Germinal center (tissue), 1 donor: ENCODE measurements at regions not wholly inside any gene's neighbourhood (a gene's known extent, or its start where the extent isn't known, plus 50 kb on each side); places are given as distances from the start of the nearest gene placed in this dataset.

ENCODE experiments used
- DNase-seq: peaks from one replicate; pipeline ENCODE4 v3.0.0; 2012; ENCODE audit warnings: mixed read lengths, low spot score

DNA sequence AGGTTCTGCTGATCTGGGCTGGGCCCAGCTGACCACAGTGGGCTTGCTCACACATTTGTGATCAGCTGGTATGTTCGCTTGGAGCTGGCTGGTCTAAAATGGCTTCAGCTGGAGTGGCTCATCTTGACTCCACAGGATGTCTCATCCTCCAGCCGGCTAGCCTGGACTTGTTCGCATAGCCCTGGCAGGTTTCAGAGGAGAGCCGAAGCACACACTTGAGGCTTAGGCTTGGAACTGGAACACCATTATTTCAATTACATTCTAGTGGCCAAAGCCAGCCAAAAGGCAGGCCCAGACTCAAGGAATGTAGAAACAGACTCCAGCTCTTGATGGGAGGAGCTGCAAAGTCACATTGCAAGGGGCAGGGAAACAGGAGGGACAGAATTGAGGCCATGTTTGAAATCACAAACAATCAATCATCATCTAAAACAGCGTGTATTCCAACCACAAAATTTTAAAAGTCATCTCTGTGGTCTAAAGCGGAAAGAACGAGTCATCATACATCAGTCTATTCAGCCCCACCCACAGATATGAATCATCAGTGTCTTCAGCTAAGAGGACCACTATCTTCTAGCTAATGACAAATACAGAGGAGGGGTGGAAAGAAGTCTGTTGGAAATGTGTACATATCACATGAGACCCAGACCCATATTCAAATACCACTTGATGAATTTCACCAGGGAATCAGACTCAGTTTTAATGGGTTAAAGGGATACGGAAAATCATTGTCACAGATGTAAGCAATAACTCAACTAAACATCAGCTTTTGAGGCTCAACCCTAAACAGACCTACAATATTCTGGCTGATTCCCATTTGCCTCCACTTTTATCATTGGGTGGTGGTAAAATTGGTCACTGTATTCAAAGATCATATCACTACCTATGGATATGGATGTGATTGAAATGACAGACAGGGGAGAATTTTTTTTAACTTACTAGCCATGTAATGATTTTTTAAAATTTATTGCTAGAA, 139.0 kb upstream of the MKLN1 start:
- no peak for DNase-seq

- DNase-seq, result no peak
Measured at GRCh38 chr7:131189488-131189887, 138.2 kb upstream of the MKLN1 start.

DNA sequence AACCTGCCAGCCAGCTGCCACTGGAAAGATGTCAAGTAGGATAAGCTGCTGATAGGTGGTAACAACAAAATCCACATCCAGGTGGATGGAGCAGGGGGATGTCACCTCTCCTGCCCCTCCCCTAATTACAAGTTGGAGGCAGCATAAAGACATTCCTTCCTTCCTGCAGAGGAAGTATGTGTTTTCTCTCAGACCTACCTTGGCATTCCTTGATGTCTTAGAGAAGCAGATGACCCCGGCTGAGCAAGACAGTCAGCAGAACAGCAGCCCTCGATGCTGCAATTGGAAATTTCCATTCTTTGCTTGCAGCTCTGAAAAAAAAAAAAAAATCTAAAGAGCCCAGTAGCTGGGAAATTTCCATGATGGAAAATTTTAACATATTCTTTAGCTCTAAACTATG, 137.5 kb upstream of the MKLN1 start:
- no peak for DNase-seq

DNA sequence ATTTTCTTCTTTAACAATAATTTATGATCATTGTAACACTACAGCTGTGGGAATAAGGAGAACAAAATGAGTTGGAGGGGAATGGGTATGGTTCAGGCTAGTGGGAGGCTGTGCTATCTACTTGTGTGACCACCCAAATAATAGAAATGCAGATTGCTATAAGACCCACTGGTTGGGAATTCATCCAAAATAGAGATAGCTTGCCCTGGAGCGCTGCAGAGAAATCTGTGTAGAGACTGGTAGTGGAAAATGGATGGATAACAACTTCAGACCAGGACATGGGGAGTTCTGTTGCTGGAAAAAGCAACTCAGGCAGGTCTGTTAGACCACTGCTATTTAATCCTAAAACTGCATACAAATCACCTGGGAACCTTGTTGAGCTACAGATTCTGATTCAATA, 137.1 kb upstream of the MKLN1 start:
- DNase-seq, result no peak

DNA sequence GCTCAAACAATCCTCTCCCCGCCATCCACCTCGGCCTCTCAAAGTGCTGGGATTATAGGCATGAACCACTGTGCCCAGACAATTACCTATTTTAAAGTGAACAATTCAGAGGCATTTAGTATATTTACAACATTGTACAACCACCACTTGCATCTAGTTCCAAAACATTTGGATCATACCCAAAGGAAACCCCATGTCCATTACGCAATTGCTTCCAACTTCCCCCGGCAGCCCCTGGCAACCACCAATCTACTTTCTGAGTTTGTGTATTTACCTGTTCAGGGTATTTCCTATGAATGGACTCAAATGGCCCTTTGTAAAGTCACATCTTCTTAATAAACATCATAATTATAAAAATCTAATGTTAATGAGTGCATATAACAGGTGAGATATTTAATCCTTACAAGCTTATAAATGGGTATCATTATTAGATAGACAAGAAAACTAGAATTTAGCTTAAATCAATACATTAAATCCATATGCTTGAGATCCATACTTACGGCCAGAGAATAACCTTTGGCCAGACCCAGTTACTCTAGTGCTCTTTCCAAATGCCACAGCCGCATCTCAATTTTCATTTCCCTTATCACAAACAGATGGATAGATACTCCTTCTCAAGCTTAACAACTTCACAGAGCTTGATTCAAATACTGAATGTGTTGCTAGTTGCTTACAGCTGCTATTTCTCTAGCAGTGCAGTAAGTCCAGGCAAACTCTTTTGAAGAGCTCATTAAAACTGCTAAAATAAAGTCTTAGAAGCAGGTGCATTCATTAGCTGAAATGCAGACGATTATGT, 133.4 kb upstream of the MKLN1 start:
- DNase-seq, result no peak

DNA sequence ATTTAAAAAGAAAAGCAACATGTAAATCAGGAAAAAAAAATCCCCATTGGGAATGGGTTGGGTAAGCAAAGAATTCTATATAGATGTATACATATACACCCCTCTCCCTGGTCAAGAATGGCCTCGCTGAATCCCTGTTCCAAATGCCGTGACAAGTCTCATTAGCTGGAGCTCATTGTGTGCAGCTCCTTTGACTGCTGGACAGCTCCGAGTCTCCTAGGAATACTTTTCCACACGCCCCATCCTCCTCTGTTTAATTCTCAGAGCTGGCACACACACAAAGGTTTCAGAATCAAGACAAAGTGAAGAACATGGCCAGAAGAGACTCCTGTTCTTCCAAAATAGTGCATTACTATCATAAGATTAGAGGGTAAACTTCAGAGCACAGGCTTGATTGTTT, 130.9 kb upstream of the MKLN1 start:
- DNase-seq, result no peak

DNA sequence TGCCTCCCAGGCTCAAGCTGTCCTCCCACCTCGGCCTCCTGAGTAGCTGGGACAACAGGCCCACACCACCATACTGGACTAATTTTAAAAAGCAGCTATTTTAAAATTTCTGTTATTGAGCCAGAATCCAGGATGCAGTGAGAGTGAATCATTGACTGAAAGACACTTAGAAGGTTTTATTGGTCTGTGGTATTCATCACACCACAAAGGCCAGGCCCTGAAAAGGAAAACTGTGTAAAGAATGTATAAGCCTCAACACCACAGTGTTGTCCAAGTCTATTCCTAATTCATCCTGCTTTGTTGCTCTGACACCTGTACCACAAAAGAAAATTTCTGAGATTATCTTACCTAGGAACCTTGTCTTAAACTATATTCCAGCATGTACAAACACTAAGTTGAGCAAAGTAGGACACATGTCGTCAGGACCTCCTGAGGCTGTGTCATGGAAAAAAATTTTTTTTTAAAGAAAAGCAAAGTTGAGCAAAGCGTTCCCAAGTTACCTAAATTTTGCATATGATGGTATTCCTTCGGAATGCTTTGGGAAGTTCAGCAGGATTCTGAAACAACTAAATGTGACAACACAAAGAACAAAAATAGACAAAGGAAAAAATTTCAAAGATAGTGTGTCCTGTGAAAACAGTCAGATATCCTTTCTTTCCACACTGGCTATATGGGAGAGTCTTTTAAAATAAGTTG, 129.6 kb upstream of the MKLN1 start:
- DNase-seq, result no peak

GRCh38 chr7:131202451-131202850, 125.2 kb upstream of the MKLN1 start:
- DNase-seq, result no peak

GRCh38 chr7:131203291-131203976, 124.2 kb upstream of the MKLN1 start:
- no peak for DNase-seq

- no peak for DNase-seq
Measured at GRCh38 chr7:131208777-131209176, 118.9 kb upstream of the MKLN1 start.

GRCh38 chr7:131210618-131211017, 117.1 kb upstream of the MKLN1 start:
- DNase-seq, result no peak

DNA sequence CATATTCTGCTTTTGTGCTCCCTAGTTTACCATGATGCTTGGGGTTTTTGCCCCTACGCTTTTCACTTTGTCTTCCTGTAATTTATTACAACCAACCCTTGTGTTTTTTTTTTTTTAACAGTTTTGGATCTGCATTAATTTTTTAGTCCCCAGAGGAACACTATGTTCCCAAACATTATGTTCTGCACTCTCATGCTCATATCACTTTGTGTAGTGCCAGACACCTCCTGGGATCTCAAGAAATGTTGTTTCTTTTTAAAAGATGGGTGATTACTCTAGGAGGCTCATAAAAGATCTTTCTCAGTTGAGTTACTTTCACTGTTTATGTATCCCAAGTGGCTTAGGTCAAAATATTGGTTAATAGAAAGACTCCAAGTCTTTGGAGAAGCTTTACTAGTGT, 116.2 kb upstream of the MKLN1 start:
- DNase-seq, result no peak

DNA sequence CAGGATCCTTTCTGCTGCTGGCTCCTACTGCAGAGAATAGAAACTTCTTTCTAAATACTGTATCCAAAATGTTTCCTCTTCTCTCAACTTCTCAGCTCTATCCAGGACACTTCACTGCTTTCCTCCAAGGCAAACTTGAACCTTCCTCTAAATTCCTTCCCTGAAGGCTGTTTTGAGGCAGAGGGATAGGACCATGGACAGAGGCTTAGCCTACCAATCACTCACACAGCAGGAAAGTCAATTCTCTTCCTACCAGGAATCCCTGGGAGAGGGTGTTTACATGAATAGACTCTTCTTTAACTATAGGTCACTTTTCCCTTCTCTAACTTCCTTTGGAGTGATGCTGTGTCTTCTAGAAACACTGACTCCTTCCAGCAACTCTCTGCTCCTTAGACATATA, 115.6 kb upstream of the MKLN1 start:
- no peak for DNase-seq

- no peak for DNase-seq
Measured at GRCh38 chr7:131218727-131219128, 108.9 kb upstream of the MKLN1 start.

DNA sequence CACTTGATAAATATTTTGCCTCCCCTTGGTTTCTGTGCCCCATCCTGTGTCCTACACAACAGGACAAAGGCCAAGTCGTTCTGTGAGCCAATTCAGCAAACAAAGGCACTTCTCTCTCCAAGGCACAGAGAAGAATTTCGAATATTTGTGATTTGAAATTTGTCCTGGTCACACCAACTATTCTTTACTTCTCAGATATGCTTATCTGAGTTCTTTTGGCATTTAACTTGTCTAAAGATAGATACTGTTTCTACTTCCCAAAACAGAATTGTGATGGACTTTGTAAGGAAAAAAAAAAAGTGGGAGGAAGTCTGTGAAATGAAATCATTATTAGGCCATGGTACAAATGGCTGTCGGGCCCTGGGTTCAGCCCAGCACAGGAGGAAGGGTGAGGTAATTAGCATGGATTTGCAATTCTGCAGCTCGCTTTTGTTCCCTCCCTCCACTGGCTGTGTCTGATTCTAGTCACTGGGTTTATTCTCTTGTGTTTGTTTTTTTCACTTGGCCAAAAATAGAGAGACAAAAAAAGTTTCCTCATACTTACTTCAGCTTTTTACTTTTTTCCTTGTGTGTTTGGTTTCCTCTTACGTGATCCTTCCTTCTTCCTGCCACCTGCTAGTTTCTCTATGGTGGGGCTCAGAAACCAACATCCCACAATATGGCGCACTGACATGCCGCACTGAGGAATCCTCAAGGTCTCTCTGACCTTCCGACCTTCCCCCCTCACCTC, 108.2 kb upstream of the MKLN1 start:
- peak; percentile 50 for DNase-seq

DNA sequence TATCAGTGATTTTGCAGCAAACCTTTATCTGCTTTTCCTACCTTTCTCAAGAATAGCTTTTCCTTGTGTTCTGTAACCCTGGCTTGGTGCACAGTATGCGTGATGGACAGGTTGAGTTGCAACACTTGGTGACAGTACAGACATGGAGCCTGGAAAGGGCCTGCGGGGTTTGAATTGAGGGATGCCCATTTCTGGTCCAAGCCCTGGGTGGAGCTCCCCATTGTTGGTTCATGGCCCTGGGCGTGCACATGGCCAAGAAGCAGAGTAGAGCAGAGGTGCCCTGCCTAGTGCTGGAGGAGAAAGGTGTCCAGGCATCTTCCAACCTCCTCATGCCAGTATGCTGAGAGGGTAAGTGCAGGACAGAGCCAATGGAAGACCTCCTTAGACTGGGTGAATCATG, 106.6 kb upstream of the MKLN1 start:
- no peak for DNase-seq

DNA sequence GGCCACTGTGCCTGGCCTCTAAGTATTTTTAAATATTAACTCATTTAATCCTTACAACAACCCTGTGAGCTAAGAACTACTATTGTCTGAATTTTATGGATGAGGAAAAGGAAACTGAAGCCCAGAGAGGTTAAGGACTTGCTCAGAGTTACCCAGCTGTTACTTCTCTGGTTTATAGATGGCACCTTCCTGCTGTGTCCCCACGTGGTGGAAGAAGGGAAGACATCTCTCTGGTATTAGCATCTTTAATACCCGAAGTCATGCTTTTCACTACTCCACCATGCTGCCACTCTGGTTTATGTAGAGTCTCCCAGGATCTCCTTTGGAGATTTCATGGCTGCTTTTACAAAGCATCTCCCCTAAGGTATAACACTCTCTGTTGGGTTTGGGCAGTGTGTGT, 105.5 kb upstream of the MKLN1 start:
- peak; percentile 24 for DNase-seq

DNA sequence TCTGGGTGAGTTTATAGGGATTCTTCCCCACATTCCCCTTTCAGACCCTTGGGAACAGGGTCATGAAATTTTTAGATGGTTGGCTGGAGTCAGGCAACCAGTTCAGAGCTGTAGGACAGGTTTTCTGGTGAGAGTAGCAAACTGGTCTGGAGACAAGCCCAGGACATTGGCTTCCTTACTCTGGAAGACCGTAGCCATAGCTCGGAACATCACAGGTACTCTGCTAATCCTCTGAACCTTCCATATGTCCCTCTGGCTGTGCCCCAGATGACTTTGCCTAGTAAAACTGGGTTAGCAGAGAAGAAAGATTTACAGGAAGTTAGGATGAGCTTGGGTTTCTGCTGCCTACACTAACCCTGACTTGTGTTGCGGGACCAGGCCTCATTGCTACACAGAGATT, 104.5 kb upstream of the MKLN1 start:
- DNase-seq, result no peak

DNA sequence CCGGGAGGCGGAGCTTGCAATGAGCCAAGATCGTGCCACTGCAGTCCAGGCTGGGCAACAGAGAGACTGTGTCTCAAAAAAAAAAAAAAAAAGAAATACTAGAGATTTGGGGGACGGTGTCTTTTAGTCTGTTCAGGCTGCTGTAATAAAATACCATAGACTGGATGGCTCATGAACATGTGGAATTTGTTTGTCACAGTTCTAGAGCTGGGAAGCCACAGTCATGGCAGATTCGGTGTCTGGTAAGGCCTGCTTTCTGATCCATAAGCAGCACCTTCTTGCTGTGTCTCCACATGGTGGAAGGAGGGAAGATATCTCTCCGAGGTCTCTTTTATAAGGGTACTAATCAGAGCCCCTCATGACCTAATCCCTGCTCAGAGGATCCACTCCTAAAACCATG, 102.7 kb upstream of the MKLN1 start:
- no peak for DNase-seq

GRCh38 chr7:131225619-131226513, 101.8 kb upstream of the MKLN1 start:
- no peak for DNase-seq
